GM10266 (cell line): ENCODE measurements at regions not wholly inside any gene's neighbourhood (a gene's known extent, or its start where the extent isn't known, plus 50 kb on each side); places are given as distances from the start of the nearest gene placed in this dataset.

Experiments
- DNase-seq: peaks from one replicate; pipeline ENCODE4 v3.0.0; 2012; ENCODE audit errors: extremely low spot score
- CTCF ChIP-seq: IDR thresholded peaks from 2 replicates; pipeline ENCODE4 v1.5.1; 2012; ENCODE audit warnings: mild to moderate bottlenecking, low read depth; ENCODE audit not compliant: control insufficient read depth, insufficient read depth; ENCODE audit errors: missing control alignments

DNA sequence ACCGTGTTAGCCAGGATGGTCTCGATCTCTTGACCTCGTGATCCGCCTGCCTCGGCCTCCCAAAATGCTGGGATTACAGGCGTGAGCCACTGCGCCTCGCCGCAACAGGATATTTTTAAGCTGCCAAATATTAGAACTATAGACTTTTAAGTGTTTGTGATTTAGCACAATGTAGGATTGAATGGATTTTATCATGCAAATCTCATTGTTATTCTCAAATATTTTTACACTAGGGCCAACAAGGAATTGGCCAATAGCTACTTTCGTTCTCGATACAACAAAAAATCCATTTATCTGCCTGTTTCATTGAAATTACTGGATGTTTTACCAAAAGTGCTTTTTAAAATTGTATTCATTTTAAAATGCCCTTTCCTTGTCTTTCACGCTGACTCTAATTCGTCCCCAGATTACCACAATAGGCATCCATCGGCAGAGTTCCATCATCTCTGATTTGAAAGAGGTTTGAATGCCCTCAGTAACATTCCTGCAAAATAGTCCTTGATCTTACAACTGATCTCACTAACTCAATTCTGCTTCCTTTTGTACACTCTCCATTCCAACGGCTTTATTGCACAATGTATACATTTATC, 99.6 kb upstream of the ROBO2 start:
- no peak for DNase-seq
- no peak for TF ChIP-seq CTCF

DNA sequence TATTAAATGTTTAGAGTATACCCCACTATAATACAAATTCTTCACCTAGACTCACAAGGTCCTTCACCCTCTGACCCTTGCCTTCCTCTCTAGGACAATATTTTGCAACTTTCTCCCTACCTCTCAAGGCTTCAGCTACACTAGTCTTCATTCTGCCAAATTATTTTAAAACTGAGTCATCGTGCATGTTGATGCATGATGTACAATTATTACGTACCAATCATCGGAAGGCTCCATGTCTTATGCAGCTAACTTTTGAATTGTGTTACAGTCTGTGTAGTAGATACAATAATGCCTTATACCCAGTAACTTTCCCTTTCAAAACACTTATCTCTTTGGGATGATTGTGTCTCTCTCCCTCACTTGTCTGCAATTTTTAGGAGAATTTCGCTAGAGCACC, 98.5 kb upstream of the ROBO2 start:
- no peak for DNase-seq
- no peak for TF ChIP-seq CTCF

GRCh38 chr3:76942101-76942500, 97.8 kb upstream of the ROBO2 start:
- DNase-seq: no peak
- TF ChIP-seq CTCF: no peak

GRCh38 chr3:76943058-76943457, 96.8 kb upstream of the ROBO2 start:
- no peak for TF ChIP-seq CTCF
- no peak for DNase-seq

GRCh38 chr3:76943671-76944070, 96.2 kb upstream of the ROBO2 start:
- no peak for DNase-seq
- no peak for TF ChIP-seq CTCF

DNA sequence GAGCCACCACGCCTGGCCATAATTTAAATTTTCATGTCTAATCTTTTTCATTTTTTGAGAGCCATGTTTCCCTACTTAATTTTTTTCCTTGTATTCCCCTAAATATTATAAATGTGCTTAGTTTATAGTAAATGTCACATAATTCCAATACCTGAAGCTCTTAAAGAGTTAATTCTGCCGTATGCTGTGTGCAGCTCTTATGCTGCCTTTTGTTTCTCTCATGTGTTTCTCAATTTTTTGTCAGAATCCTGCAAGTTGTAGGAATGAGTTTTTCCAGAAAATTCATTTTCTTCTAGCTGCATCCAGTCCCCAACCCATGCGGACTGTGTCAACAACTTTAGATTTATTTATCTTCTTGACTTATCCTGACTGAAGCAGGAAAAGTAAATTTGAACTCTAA, 90.9 kb upstream of the ROBO2 start:
- TF ChIP-seq CTCF: no peak
- no peak for DNase-seq

- no peak for DNase-seq
- no peak for TF ChIP-seq CTCF
These were observed 90.4 kb upstream of the ROBO2 start for GRCh38 chr3:76949462-76949861.
